HEK293 (cell line): ENCODE measurements at regions not wholly inside any gene's neighbourhood (a gene's known extent, or its start where the extent isn't known, plus 50 kb on each side); places are given as distances from the start of the nearest gene placed in this dataset.

ENCODE experiments used
- GLI2 ChIP-seq: fragments of 450-650 bp; formaldehyde crosslinking; IDR thresholded peaks from 2 replicates; pipeline ENCODE4; 2017; ENCODE audit warnings: missing biosample characterization, missing genetic modification characterization, low read depth, borderline replicate concordance
- GLI4 ChIP-seq: fragments of 450-650 bp; formaldehyde crosslinking; IDR thresholded peaks from 2 replicates; pipeline ENCODE4 v1.5.1; 2016; ENCODE audit warnings: missing biosample characterization, missing genetic modification characterization
- HOXD13 ChIP-seq: sonication (generic); formaldehyde crosslinking; IDR thresholded peaks from 2 replicates; pipeline ENCODE4 v1.8.0; 2022; ENCODE audit warnings: missing genetic modification reagents, borderline replicate concordance
- INSM2 ChIP-seq: fragments of 450-650 bp; formaldehyde crosslinking; IDR thresholded peaks from 2 replicates; pipeline ENCODE4 v1.5.1; 2016; ENCODE audit warnings: missing biosample characterization, missing genetic modification characterization
- SP7 ChIP-seq: fragments of 450-650 bp; formaldehyde crosslinking; IDR thresholded peaks from 2 replicates; pipeline ENCODE4 v1.5.1; 2016; ENCODE audit warnings: missing biosample characterization, missing genetic modification characterization
- WT1 ChIP-seq: fragments of 450-650 bp; formaldehyde crosslinking; IDR thresholded peaks from 2 replicates; pipeline ENCODE4 v1.5.1; 2016; ENCODE audit warnings: missing biosample characterization, missing genetic modification characterization
- ZFHX2 ChIP-seq: fragments of 450-650 bp; formaldehyde crosslinking; conservative IDR thresholded peaks from 2 replicates; pipeline ENCODE4 v1.5.1; 2016; ENCODE audit warnings: missing biosample characterization, missing genetic modification characterization
- ZNF155 ChIP-seq: fragments of 450-650 bp; formaldehyde crosslinking; IDR thresholded peaks from 2 replicates; pipeline ENCODE4 v1.5.1; 2016; ENCODE audit warnings: missing biosample characterization, missing genetic modification characterization
- ZNF2 ChIP-seq: fragments of 450-650 bp; formaldehyde crosslinking; IDR thresholded peaks from 2 replicates; pipeline ENCODE4 v1.5.1; 2016; ENCODE audit warnings: missing biosample characterization, missing genetic modification characterization
- ZNF404 ChIP-seq: fragments of 450-650 bp; formaldehyde crosslinking; IDR thresholded peaks from 2 replicates; pipeline ENCODE4 v1.5.1; 2017; ENCODE audit warnings: missing biosample characterization, missing genetic modification characterization
- ZNF423 ChIP-seq: fragments of 450-650 bp; formaldehyde crosslinking; IDR thresholded peaks from 2 replicates; pipeline ENCODE4 v1.5.1; 2016; ENCODE audit warnings: missing biosample characterization, missing genetic modification characterization
- ZNF514 ChIP-seq: fragments of 450-650 bp; formaldehyde crosslinking; IDR thresholded peaks from 2 replicates; pipeline ENCODE4 v1.5.1; 2016; ENCODE audit warnings: missing biosample characterization, missing genetic modification characterization
- ZNF544 ChIP-seq: fragments of 450-650 bp; formaldehyde crosslinking; IDR thresholded peaks from 2 replicates; pipeline ENCODE4 v1.5.0; 2017; ENCODE audit warnings: missing biosample characterization, missing genetic modification characterization
- ZNF571 ChIP-seq: fragments of 450-650 bp; formaldehyde crosslinking; IDR thresholded peaks from 2 replicates; pipeline ENCODE4 v1.5.0; 2017; ENCODE audit warnings: missing biosample characterization, missing genetic modification characterization
- ZNF626 ChIP-seq: fragments of 450-650 bp; sonication (Bioruptor Pico); formaldehyde crosslinking; IDR thresholded peaks from 2 replicates; pipeline ENCODE4 v1.5.1; 2018; ENCODE audit warnings: missing biosample characterization, missing genetic modification characterization, inconsistent platforms
- ZNF692 ChIP-seq: fragments of 450-650 bp; formaldehyde crosslinking; IDR thresholded peaks from 2 replicates; pipeline ENCODE4 v1.5.1; 2016; ENCODE audit warnings: missing biosample characterization, missing genetic modification characterization
- TF ChIP-seq, protein P1 (sequence below): fragments of 450-650 bp; formaldehyde crosslinking; IDR thresholded peaks from 2 replicates; pipeline ENCODE4 v1.5.1; 2016; ENCODE audit warnings: missing biosample characterization, missing genetic modification characterization, borderline replicate concordance
- TF ChIP-seq, protein P2 (sequence below): fragments of 450-650 bp; formaldehyde crosslinking; IDR thresholded peaks from 2 replicates; pipeline ENCODE4 v1.5.1; 2017; ENCODE audit warnings: missing biosample characterization, missing genetic modification characterization
- TF ChIP-seq, protein P3 (sequence below): fragments of 450-650 bp; formaldehyde crosslinking; IDR thresholded peaks from 2 replicates; pipeline ENCODE4 v1.5.1; 2017; ENCODE audit warnings: missing biosample characterization, mild to moderate bottlenecking, missing genetic modification characterization, moderate library complexity
- TF ChIP-seq, protein P4 (sequence below): fragments of 450-650 bp; formaldehyde crosslinking; IDR thresholded peaks from 2 replicates; pipeline ENCODE4 v1.5.1; 2016; ENCODE audit warnings: missing biosample characterization, missing genetic modification characterization
- TF ChIP-seq, protein P5 (sequence below): fragments of 450-650 bp; formaldehyde crosslinking; IDR thresholded peaks from 2 replicates; pipeline ENCODE4 v1.5.1; 2017; ENCODE audit warnings: missing biosample characterization, missing genetic modification characterization

DNA sequence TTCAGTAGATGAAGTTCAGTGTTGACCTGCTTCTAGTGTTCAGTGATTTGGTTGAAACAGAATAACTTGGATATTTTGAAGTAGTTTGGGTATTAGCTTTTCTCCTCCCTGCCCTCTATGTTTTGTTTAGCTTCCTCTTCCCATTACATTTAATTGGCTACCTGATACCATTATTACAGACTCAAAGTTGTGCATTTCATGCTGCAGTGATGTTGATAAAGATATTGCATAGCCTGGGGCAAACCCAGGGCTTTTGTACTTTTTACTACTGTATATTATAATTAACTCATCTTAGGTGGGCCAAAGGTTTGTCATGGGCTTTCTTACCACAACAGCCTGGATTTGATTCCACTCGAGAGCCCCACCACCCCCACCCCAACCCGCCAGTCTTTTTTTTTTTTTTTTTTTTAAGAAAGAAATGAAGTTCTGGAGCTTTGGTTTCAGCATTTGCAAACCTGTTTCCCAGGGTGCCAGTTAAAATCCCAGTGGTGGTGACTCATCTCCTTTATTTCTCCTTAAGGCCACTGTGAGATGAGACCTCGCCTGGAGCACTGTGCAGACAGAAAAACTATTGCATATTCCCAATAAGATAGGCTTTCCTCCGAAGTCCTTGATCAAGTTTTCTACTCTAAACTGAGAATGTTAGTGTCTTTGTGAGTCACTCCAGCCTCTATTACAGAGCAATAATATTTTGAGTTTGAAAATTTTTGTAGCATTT is 393.7 kb upstream of the FANCL start (continued):
- peak; percentile 83 for TF ChIP-seq ZNF692
- no peak for TF ChIP-seq ZFHX2
- TF ChIP-seq ZNF571 (tag by site-specific recombination): no peak
- TF ChIP-seq, protein P1, sequence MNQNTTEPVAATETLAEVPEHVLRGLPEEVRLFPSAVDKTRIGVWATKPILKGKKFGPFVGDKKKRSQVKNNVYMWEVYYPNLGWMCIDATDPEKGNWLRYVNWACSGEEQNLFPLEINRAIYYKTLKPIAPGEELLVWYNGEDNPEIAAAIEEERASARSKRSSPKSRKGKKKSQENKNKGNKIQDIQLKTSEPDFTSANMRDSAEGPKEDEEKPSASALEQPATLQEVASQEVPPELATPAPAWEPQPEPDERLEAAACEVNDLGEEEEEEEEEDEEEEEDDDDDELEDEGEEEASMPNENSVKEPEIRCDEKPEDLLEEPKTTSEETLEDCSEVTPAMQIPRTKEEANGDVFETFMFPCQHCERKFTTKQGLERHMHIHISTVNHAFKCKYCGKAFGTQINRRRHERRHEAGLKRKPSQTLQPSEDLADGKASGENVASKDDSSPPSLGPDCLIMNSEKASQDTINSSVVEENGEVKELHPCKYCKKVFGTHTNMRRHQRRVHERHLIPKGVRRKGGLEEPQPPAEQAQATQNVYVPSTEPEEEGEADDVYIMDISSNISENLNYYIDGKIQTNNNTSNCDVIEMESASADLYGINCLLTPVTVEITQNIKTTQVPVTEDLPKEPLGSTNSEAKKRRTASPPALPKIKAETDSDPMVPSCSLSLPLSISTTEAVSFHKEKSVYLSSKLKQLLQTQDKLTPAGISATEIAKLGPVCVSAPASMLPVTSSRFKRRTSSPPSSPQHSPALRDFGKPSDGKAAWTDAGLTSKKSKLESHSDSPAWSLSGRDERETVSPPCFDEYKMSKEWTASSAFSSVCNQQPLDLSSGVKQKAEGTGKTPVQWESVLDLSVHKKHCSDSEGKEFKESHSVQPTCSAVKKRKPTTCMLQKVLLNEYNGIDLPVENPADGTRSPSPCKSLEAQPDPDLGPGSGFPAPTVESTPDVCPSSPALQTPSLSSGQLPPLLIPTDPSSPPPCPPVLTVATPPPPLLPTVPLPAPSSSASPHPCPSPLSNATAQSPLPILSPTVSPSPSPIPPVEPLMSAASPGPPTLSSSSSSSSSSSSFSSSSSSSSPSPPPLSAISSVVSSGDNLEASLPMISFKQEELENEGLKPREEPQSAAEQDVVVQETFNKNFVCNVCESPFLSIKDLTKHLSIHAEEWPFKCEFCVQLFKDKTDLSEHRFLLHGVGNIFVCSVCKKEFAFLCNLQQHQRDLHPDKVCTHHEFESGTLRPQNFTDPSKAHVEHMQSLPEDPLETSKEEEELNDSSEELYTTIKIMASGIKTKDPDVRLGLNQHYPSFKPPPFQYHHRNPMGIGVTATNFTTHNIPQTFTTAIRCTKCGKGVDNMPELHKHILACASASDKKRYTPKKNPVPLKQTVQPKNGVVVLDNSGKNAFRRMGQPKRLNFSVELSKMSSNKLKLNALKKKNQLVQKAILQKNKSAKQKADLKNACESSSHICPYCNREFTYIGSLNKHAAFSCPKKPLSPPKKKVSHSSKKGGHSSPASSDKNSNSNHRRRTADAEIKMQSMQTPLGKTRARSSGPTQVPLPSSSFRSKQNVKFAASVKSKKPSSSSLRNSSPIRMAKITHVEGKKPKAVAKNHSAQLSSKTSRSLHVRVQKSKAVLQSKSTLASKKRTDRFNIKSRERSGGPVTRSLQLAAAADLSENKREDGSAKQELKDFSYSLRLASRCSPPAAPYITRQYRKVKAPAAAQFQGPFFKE (tag by site-specific recombination): no peak
- TF ChIP-seq, protein P2, sequence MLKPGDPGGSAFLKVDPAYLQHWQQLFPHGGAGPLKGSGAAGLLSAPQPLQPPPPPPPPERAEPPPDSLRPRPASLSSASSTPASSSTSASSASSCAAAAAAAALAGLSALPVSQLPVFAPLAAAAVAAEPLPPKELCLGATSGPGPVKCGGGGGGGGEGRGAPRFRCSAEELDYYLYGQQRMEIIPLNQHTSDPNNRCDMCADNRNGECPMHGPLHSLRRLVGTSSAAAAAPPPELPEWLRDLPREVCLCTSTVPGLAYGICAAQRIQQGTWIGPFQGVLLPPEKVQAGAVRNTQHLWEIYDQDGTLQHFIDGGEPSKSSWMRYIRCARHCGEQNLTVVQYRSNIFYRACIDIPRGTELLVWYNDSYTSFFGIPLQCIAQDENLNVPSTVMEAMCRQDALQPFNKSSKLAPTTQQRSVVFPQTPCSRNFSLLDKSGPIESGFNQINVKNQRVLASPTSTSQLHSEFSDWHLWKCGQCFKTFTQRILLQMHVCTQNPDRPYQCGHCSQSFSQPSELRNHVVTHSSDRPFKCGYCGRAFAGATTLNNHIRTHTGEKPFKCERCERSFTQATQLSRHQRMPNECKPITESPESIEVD: peak; percentile 76
- TF ChIP-seq ZNF514: no peak
- TF ChIP-seq ZNF155 (tag by site-specific recombination): no peak
- TF ChIP-seq, protein P3, sequence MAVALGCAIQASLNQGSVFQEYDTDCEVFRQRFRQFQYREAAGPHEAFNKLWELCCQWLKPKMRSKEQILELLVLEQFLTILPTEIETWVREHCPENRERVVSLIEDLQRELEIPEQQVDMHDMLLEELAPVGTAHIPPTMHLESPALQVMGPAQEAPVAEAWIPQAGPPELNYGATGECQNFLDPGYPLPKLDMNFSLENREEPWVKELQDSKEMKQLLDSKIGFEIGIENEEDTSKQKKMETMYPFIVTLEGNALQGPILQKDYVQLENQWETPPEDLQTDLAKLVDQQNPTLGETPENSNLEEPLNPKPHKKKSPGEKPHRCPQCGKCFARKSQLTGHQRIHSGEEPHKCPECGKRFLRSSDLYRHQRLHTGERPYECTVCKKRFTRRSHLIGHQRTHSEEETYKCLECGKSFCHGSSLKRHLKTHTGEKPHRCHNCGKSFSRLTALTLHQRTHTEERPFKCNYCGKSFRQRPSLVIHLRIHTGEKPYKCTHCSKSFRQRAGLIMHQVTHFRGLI (tag by site-specific recombination): no peak
- peak; percentile 60 for TF ChIP-seq GLI2 (tag by site-specific recombination)
- TF ChIP-seq ZNF544 (tag by site-specific recombination): no peak
- no peak for TF ChIP-seq ZNF404 (tag by site-specific recombination)
- TF ChIP-seq INSM2 (tag by site-specific recombination): 0 out of 2 replicates have a peak, but pooled peaks have one; percentile 40
- TF ChIP-seq, protein P4, sequence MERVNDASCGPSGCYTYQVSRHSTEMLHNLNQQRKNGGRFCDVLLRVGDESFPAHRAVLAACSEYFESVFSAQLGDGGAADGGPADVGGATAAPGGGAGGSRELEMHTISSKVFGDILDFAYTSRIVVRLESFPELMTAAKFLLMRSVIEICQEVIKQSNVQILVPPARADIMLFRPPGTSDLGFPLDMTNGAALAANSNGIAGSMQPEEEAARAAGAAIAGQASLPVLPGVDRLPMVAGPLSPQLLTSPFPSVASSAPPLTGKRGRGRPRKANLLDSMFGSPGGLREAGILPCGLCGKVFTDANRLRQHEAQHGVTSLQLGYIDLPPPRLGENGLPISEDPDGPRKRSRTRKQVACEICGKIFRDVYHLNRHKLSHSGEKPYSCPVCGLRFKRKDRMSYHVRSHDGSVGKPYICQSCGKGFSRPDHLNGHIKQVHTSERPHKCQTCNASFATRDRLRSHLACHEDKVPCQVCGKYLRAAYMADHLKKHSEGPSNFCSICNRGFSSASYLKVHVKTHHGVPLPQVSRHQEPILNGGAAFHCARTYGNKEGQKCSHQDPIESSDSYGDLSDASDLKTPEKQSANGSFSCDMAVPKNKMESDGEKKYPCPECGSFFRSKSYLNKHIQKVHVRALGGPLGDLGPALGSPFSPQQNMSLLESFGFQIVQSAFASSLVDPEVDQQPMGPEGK (tag by site-specific recombination): 0 out of 2 replicates have a peak, but pooled peaks have one; percentile 27
- TF ChIP-seq GLI4: no peak
- TF ChIP-seq SP7 (tag by site-specific recombination): peak; percentile 98
- TF ChIP-seq HOXD13 (CRISPR knock-in tag): peak; percentile 55; the same call in 1 of the 2 replicates
- TF ChIP-seq WT1: peak; percentile 96
- TF ChIP-seq ZNF626 (tag by site-specific recombination): no peak
- TF ChIP-seq, protein P5, sequence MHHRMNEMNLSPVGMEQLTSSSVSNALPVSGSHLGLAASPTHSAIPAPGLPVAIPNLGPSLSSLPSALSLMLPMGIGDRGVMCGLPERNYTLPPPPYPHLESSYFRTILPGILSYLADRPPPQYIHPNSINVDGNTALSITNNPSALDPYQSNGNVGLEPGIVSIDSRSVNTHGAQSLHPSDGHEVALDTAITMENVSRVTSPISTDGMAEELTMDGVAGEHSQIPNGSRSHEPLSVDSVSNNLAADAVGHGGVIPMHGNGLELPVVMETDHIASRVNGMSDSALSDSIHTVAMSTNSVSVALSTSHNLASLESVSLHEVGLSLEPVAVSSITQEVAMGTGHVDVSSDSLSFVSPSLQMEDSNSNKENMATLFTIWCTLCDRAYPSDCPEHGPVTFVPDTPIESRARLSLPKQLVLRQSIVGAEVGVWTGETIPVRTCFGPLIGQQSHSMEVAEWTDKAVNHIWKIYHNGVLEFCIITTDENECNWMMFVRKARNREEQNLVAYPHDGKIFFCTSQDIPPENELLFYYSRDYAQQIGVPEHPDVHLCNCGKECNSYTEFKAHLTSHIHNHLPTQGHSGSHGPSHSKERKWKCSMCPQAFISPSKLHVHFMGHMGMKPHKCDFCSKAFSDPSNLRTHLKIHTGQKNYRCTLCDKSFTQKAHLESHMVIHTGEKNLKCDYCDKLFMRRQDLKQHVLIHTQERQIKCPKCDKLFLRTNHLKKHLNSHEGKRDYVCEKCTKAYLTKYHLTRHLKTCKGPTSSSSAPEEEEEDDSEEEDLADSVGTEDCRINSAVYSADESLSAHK (tag by site-specific recombination): peak; percentile 84
- no peak; the same call in 1 of the 2 replicates for TF ChIP-seq ZNF423
- peak; percentile 41; the same call in 1 of the 2 replicates for TF ChIP-seq ZNF2 (tag by site-specific recombination)
